HL-60 (cell line): ENCODE measurements at regions not wholly inside any gene's neighbourhood (a gene's known extent, or its start where the extent isn't known, plus 50 kb on each side); places are given as distances from the start of the nearest gene placed in this dataset.

Experiments
- CTCF ChIP-seq: IDR thresholded peaks from one replicate; pipeline ENCODE4 v1.5.1; 2011; ENCODE audit warnings: low read length, control low read depth, inconsistent platforms; ENCODE audit not compliant: insufficient read depth
- GABPA ChIP-seq: IDR thresholded peaks from 2 replicates; pipeline ENCODE4 v1.6.1; 2012; ENCODE audit warnings: low read depth
- POLR2AphosphoS5 ChIP-seq: IDR thresholded peaks from 2 replicates; pipeline ENCODE4 v1.6.1; 2012; ENCODE audit warnings: low read depth
- REST ChIP-seq: IDR thresholded peaks from 2 replicates; pipeline ENCODE4 v1.6.1; 2012; ENCODE audit warnings: low read depth; ENCODE audit not compliant: insufficient replicate concordance

GRCh38 chr6:139851206-139851605, 476.8 kb upstream of the CITED2 start:
- no peak for TF ChIP-seq CTCF
- no peak for TF ChIP-seq POLR2AphosphoS5
- no peak for TF ChIP-seq GABPA
- no peak for TF ChIP-seq REST
